Neural cell (in vitro differentiated cells): ENCODE measurements at regions not wholly inside any gene's neighbourhood (a gene's known extent, or its start where the extent isn't known, plus 50 kb on each side); places are given as distances from the start of the nearest gene placed in this dataset.

Experiments
- EZH2 ChIP-seq: fragments of 200-600, 300-800 bp; shearing (Covaris generic), sonication (generic); IDR thresholded peaks from 2 replicates; pipeline ENCODE4 v1.6.1; 2014; ENCODE audit warnings: antibody characterized with exemption, low read length, borderline replicate concordance, mild to moderate bottlenecking; ENCODE audit not compliant: insufficient read depth, poor library complexity, severe bottlenecking
- RAD21 ChIP-seq: fragments of 450-650 bp; conservative IDR thresholded peaks from 2 replicates; pipeline ENCODE4 v1.6.1; 2014; ENCODE audit warnings: antibody characterized with exemption, mild to moderate bottlenecking, moderate library complexity
- TAF1 ChIP-seq: IDR thresholded peaks from 2 replicates; pipeline ENCODE4 v1.6.1; 2012; ENCODE audit warnings: low read depth
- TF ChIP-seq, protein P1 (sequence below): fragments of 450-650 bp; IDR thresholded peaks from 2 replicates; pipeline ENCODE4 v1.5.1; 2014; ENCODE audit warnings: antibody characterized with exemption, mild to moderate bottlenecking, moderate library complexity; ENCODE audit not compliant: poor library complexity, severe bottlenecking

GRCh38 chr2:193583638-193584400 lies 1389.1 kb upstream of the TMEFF2 start:
- TF ChIP-seq, protein P1, sequence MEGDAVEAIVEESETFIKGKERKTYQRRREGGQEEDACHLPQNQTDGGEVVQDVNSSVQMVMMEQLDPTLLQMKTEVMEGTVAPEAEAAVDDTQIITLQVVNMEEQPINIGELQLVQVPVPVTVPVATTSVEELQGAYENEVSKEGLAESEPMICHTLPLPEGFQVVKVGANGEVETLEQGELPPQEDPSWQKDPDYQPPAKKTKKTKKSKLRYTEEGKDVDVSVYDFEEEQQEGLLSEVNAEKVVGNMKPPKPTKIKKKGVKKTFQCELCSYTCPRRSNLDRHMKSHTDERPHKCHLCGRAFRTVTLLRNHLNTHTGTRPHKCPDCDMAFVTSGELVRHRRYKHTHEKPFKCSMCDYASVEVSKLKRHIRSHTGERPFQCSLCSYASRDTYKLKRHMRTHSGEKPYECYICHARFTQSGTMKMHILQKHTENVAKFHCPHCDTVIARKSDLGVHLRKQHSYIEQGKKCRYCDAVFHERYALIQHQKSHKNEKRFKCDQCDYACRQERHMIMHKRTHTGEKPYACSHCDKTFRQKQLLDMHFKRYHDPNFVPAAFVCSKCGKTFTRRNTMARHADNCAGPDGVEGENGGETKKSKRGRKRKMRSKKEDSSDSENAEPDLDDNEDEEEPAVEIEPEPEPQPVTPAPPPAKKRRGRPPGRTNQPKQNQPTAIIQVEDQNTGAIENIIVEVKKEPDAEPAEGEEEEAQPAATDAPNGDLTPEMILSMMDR: no peak
- TF ChIP-seq EZH2 (no peak), RAD21 (no peak), TAF1 (no peak)
